Right kidney (tissue), 1 donor: ENCODE measurements at regions not wholly inside any gene's neighbourhood (a gene's known extent, or its start where the extent isn't known, plus 50 kb on each side); places are given as distances from the start of the nearest gene placed in this dataset.

Experiments
- DNase-seq: peaks from one replicate; pipeline ENCODE4 v3.0.0-alpha.2; 2016

- no peak for DNase-seq
Observed at GRCh38 chr15:62472616-62473299, 307.7 kb upstream of the C2CD4B start.

- no peak for DNase-seq
Observed at GRCh38 chr15:62474021-62474770, 309.1 kb upstream of the C2CD4B start.

GRCh38 chr15:62474771-62475124, 309.7 kb upstream of the C2CD4B start:
- DNase-seq: no peak

- DNase-seq: no peak
Observed at GRCh38 chr15:62475591-62475990, 310.5 kb upstream of the C2CD4B start.

- no peak for DNase-seq
Observed at GRCh38 chr15:62476163-62476562, 311.1 kb upstream of the C2CD4B start.

- no peak for DNase-seq
Observed at GRCh38 chr15:62477929-62478328, 312.8 kb upstream of the C2CD4B start.

GRCh38 chr15:62482785-62483429, 317.8 kb upstream of the C2CD4B start:
- no peak for DNase-seq

GRCh38 chr15:62483814-62484213, 318.7 kb upstream of the C2CD4B start:
- DNase-seq: no peak

GRCh38 chr15:62485170-62485720, 320.2 kb upstream of the C2CD4B start:
- DNase-seq: no peak

- no peak for DNase-seq
Observed at GRCh38 chr15:62486041-62486440, 321.0 kb upstream of the C2CD4B start.

- DNase-seq: no peak
Observed at GRCh38 chr15:62488387-62488786, 323.3 kb upstream of the C2CD4B start.

- DNase-seq: no peak
Observed at GRCh38 chr15:62491642-62492041, 326.6 kb upstream of the C2CD4B start.

- no peak for DNase-seq
Observed at GRCh38 chr15:62492900-62493299, 327.8 kb upstream of the C2CD4B start.

- DNase-seq: no peak
Observed at GRCh38 chr15:62494197-62494596, 329.1 kb upstream of the C2CD4B start.

GRCh38 chr15:62495670-62496614, 330.9 kb upstream of the C2CD4B start:
- DNase-seq: no peak

GRCh38 chr15:62497356-62497755, 332.3 kb upstream of the C2CD4B start:
- DNase-seq: no peak

- DNase-seq: no peak
Observed at GRCh38 chr15:62498278-62498677, 333.2 kb upstream of the C2CD4B start.

GRCh38 chr15:62498712-62499111, 333.6 kb upstream of the C2CD4B start:
- no peak for DNase-seq

GRCh38 chr15:62500325-62500724, 335.2 kb upstream of the C2CD4B start:
- no peak for DNase-seq

- no peak for DNase-seq
Observed at GRCh38 chr15:62502451-62502850, 337.4 kb upstream of the C2CD4B start.

- DNase-seq: no peak
Observed at GRCh38 chr15:62503451-62503850, 338.4 kb upstream of the C2CD4B start.

- DNase-seq: no peak
Observed at GRCh38 chr15:62505762-62506161, 340.7 kb upstream of the C2CD4B start.
